AG09319 (cell line): ENCODE measurements at regions not wholly inside any gene's neighbourhood (a gene's known extent, or its start where the extent isn't known, plus 50 kb on each side); places are given as distances from the start of the nearest gene placed in this dataset.
"Not testable (repeated sequence)": the region's sequence is repeated elsewhere in the genome, so short reads cannot be mapped to it uniquely, and the experiment has no call there.

ENCODE experiments used
- DNase-seq: peaks from one replicate; pipeline ENCODE4 v3.0.0-alpha.2; 2010; ENCODE audit warnings: low read depth; ENCODE audit errors: extremely low read depth
- CTCF ChIP-seq: IDR thresholded peaks from 2 replicates; pipeline ENCODE4 v1.5.1; 2011; ENCODE audit warnings: low read depth, mild to moderate bottlenecking, inconsistent platforms, low read length, moderate library complexity

GRCh38 chr5:122209601-122210000 lies 80.3 kb downstream of the ZNF474 start:
- DNase-seq = not testable (repeated sequence)

GRCh38 chr5:122218778-122219177 lies 89.4 kb downstream of the ZNF474 start:
- DNase-seq = no peak
- TF ChIP-seq CTCF = no peak

- no peak for TF ChIP-seq CTCF
These were observed 90.3 kb downstream of the ZNF474 start for GRCh38 chr5:122219436-122220166.

GRCh38 chr5:122220511-122220910 lies 91.2 kb downstream of the ZNF474 start:
- no peak for DNase-seq
- TF ChIP-seq CTCF = no peak

More at GRCh38 chr5:122219436-122220166, 90.3 kb downstream of the ZNF474 start:
- DNase-seq = no peak

GRCh38 chr5:122221857-122222256 lies 90.2 kb upstream of the SNCAIP start:
- no peak for DNase-seq
- no peak for TF ChIP-seq CTCF

- no peak for DNase-seq
- TF ChIP-seq CTCF = no peak
These were observed 89.5 kb upstream of the SNCAIP start for GRCh38 chr5:122222580-122222979.

GRCh38 chr5:122228728-122229392 lies 83.2 kb upstream of the SNCAIP start:
- no peak for TF ChIP-seq CTCF
- no peak for DNase-seq

GRCh38 chr5:122229551-122229950 lies 82.5 kb upstream of the SNCAIP start:
- DNase-seq = no peak
- TF ChIP-seq CTCF = no peak
